ENCODE measurements at regions not wholly inside any gene's neighbourhood (a gene's known extent, or its start where the extent isn't known, plus 50 kb on each side); places are given as distances from the start of the nearest gene placed in this dataset.

- no peak overlapping the region for H3K27ac Mint-ChIP-seq (ENCODE audit: unreplicated experiment)
- CTCF ChIA-PET = interaction anchor here (0.7 to 3.3 kb wide), 3 partner anchors 57 to 251 kb away, joined by 3 to 16 read pairs (median 5); partner anchors contain the start of gene FHIP2A
- H3K36me3 Mint-ChIP-seq (ENCODE audit: insufficient read depth, unreplicated experiment) = no peaks in the 10 kb centered on the region
- no peak for DNase-seq
- Histone ChIP-seq H3K4me1 (no peaks in the 10 kb centered on the region), H3K27me3 (replicated peaks; ENCODE audit: control insufficient read depth, insufficient read depth, low read length) (no peaks in the 10 kb centered on the region), H3K9me3 (no peaks in the 10 kb centered on the region), H3K36me3 (ENCODE audit: control insufficient read depth, insufficient read depth, low read length) (no peaks in the 10 kb centered on the region), H3K4me3 (ENCODE audit: low read depth, low read length) (no peak overlapping the region)
- no TSS peak for BruUV-seq (replicated peaks)
- TF ChIP-seq CTCF (IDR thresholded peaks at IDR 0.05; ENCODE audit: insufficient read depth in 1 of 2, low read depth in 1 of 2, low read length in 1 of 2, severe bottlenecking in 1 of 2, unreplicated experiment in 1 of 2) = no peak
- no peak overlapping the region for H3K4me3 Mint-ChIP-seq (ENCODE audit: unreplicated experiment)
- H3K4me1 Mint-ChIP-seq (ENCODE audit: low read depth, unreplicated experiment) = no peaks in the 10 kb centered on the region
- intact Hi-C loops (cut with micrococcal nuclease; ENCODE audit: unreplicated experiment) = loop anchor here (5.0 to 10.0 kb wide), 3 partner anchors 123 to 404 kb away; partner anchors contain the start of gene ATRNL1
- POLR2A ChIA-PET = interaction anchor here (0.6 kb wide), 1 partner anchor 251 kb away, joined by 3 read pairs; no protein-coding TSS in a partner anchor
- no peaks in the 10 kb centered on the region for H3K9me3 Mint-ChIP-seq (ENCODE audit: unreplicated experiment)
- H3K27me3 Mint-ChIP-seq (ENCODE audit: insufficient read depth, unreplicated experiment) = peaks cover 5% of the 10 kb centered on the region
Measured at GRCh38 chr10:114879093-114879492, 57.5 kb downstream of the FHIP2A start.

- Mint-ChIP-seq H3K4me1 (ENCODE audit: low read depth, unreplicated experiment) (no peaks in the 10 kb centered on the region), H3K4me3 (ENCODE audit: unreplicated experiment) (no peak overlapping the region), H3K27me3 (ENCODE audit: insufficient read depth, unreplicated experiment) (peaks cover 5% of the 10 kb centered on the region), H3K27ac (ENCODE audit: unreplicated experiment) (no peak overlapping the region), H3K9me3 (ENCODE audit: unreplicated experiment) (no peaks in the 10 kb centered on the region), H3K36me3 (ENCODE audit: insufficient read depth, unreplicated experiment) (no peaks in the 10 kb centered on the region)
- DNase-seq = peak in 1 of 2 experiments; percentile 37
- no peaks in the 10 kb centered on the region for H3K4me1 ChIP-seq
- H3K4me3 ChIP-seq (ENCODE audit: low read depth, low read length) = no peak overlapping the region
- intact Hi-C loops (cut with micrococcal nuclease; ENCODE audit: unreplicated experiment) = loop anchor here (5.0 to 10.0 kb wide), 3 partner anchors 123 to 405 kb away; partner anchors contain the start of gene ATRNL1
- BruUV-seq (replicated peaks) = no TSS peak
- TF ChIP-seq CTCF (IDR thresholded peaks at IDR 0.05; ENCODE audit: insufficient read depth in 1 of 2, low read depth in 1 of 2, low read length in 1 of 2, severe bottlenecking in 1 of 2, unreplicated experiment in 1 of 2) = peak; percentile 35 to 62
- ChIA-PET CTCF (interaction anchor here (1.0 to 3.3 kb wide), 2 partner anchors 58 to 250 kb away, joined by 3 to 16 read pairs; partner anchors contain the start of gene FHIP2A), POLR2A (interaction anchor here (0.6 kb wide), 1 partner anchor 250 kb away, joined by 3 read pairs; no protein-coding TSS in a partner anchor)
- H3K27me3 ChIP-seq (replicated peaks; ENCODE audit: control insufficient read depth, insufficient read depth, low read length) = no peaks in the 10 kb centered on the region
- no peaks in the 10 kb centered on the region for H3K9me3 ChIP-seq
- H3K36me3 ChIP-seq (ENCODE audit: control insufficient read depth, insufficient read depth, low read length) = no peaks in the 10 kb centered on the region
Measured at GRCh38 chr10:114879541-114880158, 58.1 kb downstream of the FHIP2A start.

GRCh38 chr10:114881417-114881816, 56.6 kb upstream of the TRUB1 start:
- Mint-ChIP-seq H3K4me3 (ENCODE audit: unreplicated experiment) (no peak overlapping the region), H3K27me3 (ENCODE audit: insufficient read depth, unreplicated experiment) (no peaks in the 10 kb centered on the region), H3K36me3 (ENCODE audit: insufficient read depth, unreplicated experiment) (no peaks in the 10 kb centered on the region), H3K4me1 (ENCODE audit: low read depth, unreplicated experiment) (no peaks in the 10 kb centered on the region), H3K27ac (ENCODE audit: unreplicated experiment) (no peak overlapping the region), H3K9me3 (ENCODE audit: unreplicated experiment) (no peaks in the 10 kb centered on the region)
- Histone ChIP-seq H3K27me3 (replicated peaks; ENCODE audit: control insufficient read depth, insufficient read depth, low read length) (no peaks in the 10 kb centered on the region), H3K4me1 (no peaks in the 10 kb centered on the region), H3K4me3 (ENCODE audit: low read depth, low read length) (no peak overlapping the region), H3K36me3 (ENCODE audit: control insufficient read depth, insufficient read depth, low read length) (no peaks in the 10 kb centered on the region), H3K9me3 (no peaks in the 10 kb centered on the region)
- ChIA-PET CTCF (no interaction called here), POLR2A (no interaction called here)
- DNase-seq = no peak
- intact Hi-C loops (cut with micrococcal nuclease; ENCODE audit: unreplicated experiment) = no loop called here
- TF ChIP-seq CTCF (IDR thresholded peaks at IDR 0.05; ENCODE audit: insufficient read depth in 1 of 2, low read depth in 1 of 2, low read length in 1 of 2, severe bottlenecking in 1 of 2, unreplicated experiment in 1 of 2) = no peak
- BruUV-seq (replicated peaks) = no TSS peak
